IMR-90 (cell line): ENCODE measurements at regions not wholly inside any gene's neighbourhood (a gene's known extent, or its start where the extent isn't known, plus 50 kb on each side); places are given as distances from the start of the nearest gene placed in this dataset.

Source experiments
- ATAC-seq: fragments of 200-7000 bp; cut with Tn5 transposase; 2 replicates; pipeline ENCODE4 v1.9.1; 2020; ENCODE audit warnings: low read depth, mild to moderate bottlenecking, moderate library complexity
- BruUV-seq: library from RNA; stranded (reverse); fragments of 400-500 nt; replicated peaks from 2 replicates; lab custom pipeline; 2021; lab: Mats Ljungman, UMichigan
- CTCF ChIA-PET: fragments of 300-600 bp; formaldehyde crosslinking; extraction: SDS; loops from one replicate; lab custom pipeline; 2021; ENCODE audit warnings: antibody characterized with exemption; lab: Yijun Ruan, JAX
- POLR2A ChIA-PET: fragments of 300-600 bp; sonication (Branson Sonifier 250); formaldehyde crosslinking; loops from one replicate; lab custom pipeline; 2022; ENCODE audit warnings: antibody characterized with exemption; ENCODE audit not compliant: unreplicated experiment; lab: Charles Lee
- DNase-seq: peaks from one replicate; pipeline ENCODE4 v3.0.0; 2013
- H2AFZ ChIP-seq: replicated peaks from 2 replicates; pipeline ENCODE3; 2013; ENCODE audit warnings: low read length, mild to moderate bottlenecking; ENCODE audit not compliant: poor library complexity
- H2AK5ac ChIP-seq: 2 replicates; pipeline ENCODE4 v1.6.1; 2013; ENCODE audit warnings: low read depth, low read length, inconsistent platforms
- H2AK9ac ChIP-seq: replicated peaks from 2 replicates; pipeline ENCODE3; 2013; ENCODE audit warnings: mild to moderate bottlenecking, low read depth, low read length, moderate library complexity; ENCODE audit not compliant: poor library complexity
- H2BK120ac ChIP-seq: 2 replicates; pipeline ENCODE4 v1.6.1; 2013; ENCODE audit warnings: low read depth, low read length, inconsistent platforms
- H2BK15ac ChIP-seq: 3 replicates; pipeline ENCODE4 v1.6.1; 2013; ENCODE audit warnings: low read depth, low read length, inconsistent platforms
- H2BK20ac ChIP-seq: 2 replicates; pipeline ENCODE4 v1.6.1; 2013; ENCODE audit warnings: low read depth, mild to moderate bottlenecking, inconsistent platforms, low read length, moderate library complexity
- H2BK5ac ChIP-seq: 2 replicates; pipeline ENCODE4 v1.6.1; 2013; ENCODE audit warnings: mild to moderate bottlenecking, low read depth, low read length, inconsistent platforms; ENCODE audit not compliant: poor library complexity, severe bottlenecking
- H3K14ac ChIP-seq: replicated peaks from 2 replicates; pipeline ENCODE4 v1.6.1; 2013; ENCODE audit warnings: low read depth, low read length, inconsistent platforms
- H3K18ac ChIP-seq: 2 replicates; pipeline ENCODE4 v1.6.1; 2013; ENCODE audit warnings: low read depth, low read length, control low read depth
- H3K23ac ChIP-seq: 2 replicates; pipeline ENCODE4 v1.6.1; 2013; ENCODE audit warnings: low read depth, low read length, inconsistent platforms
- H3K27ac ChIP-seq: 2 replicates; pipeline ENCODE4 v1.5.1; 2013; ENCODE audit warnings: mild to moderate bottlenecking, control low read depth, low read length; ENCODE audit not compliant: insufficient read depth
- H3K27me3 ChIP-seq: 2 replicates; pipeline ENCODE4 v1.6.1; 2013; ENCODE audit warnings: low read length; ENCODE audit not compliant: control insufficient read depth, insufficient read depth
- H3K36me3 ChIP-seq: 2 replicates; pipeline ENCODE4 v1.6.1; 2013; ENCODE audit warnings: low read length, mixed read lengths; ENCODE audit not compliant: control insufficient read depth, insufficient read depth
- H3K4ac ChIP-seq: 2 replicates; pipeline ENCODE4 v1.6.1; 2013; ENCODE audit warnings: low read depth, low read length, inconsistent platforms
- H3K4me1 ChIP-seq: 2 replicates; pipeline ENCODE4 v1.6.1; 2013; ENCODE audit warnings: low read length, mixed read lengths; ENCODE audit not compliant: control insufficient read depth, insufficient read depth
- H3K4me2 ChIP-seq: 2 replicates; pipeline ENCODE4 v1.6.1; 2013; ENCODE audit warnings: low read depth, mild to moderate bottlenecking, control low read depth, low read length, moderate library complexity
- H3K4me3 ChIP-seq: 2 replicates; pipeline ENCODE4 v1.5.1; 2013; ENCODE audit warnings: low read depth, mild to moderate bottlenecking, control low read depth, low read length, moderate library complexity; ENCODE audit not compliant: insufficient read depth
- H3K56ac ChIP-seq: 2 replicates; pipeline ENCODE4 v1.6.1; 2013; ENCODE audit warnings: low read length, inconsistent platforms; ENCODE audit not compliant: insufficient read depth; ENCODE audit errors: extremely low read depth
- H3K79me1 ChIP-seq, 2 experiments: 2 replicates each; pipeline ENCODE4 v1.6.1; 2013; ENCODE audit warnings: low read length in 2 of 2, inconsistent platforms in 1 of 2, low read depth in 1 of 2
- H3K9ac ChIP-seq: 2 replicates; pipeline ENCODE4 v1.6.1; 2013; ENCODE audit warnings: low read depth, low read length, control low read depth
- H3K9me1 ChIP-seq: 2 replicates; pipeline ENCODE4 v1.6.1; 2013; ENCODE audit warnings: low read length, inconsistent platforms; ENCODE audit not compliant: insufficient read depth
- H3K9me3 ChIP-seq: 2 replicates; pipeline ENCODE4 v1.6.1; 2013; ENCODE audit warnings: low read length; ENCODE audit not compliant: control insufficient read depth, insufficient read depth
- H4K20me1 ChIP-seq: 2 replicates; pipeline ENCODE4 v1.6.1; 2013; ENCODE audit warnings: low read length, inconsistent platforms; ENCODE audit not compliant: insufficient read depth
- H4K5ac ChIP-seq: 2 replicates; pipeline ENCODE4 v1.6.1; 2013; ENCODE audit warnings: mild to moderate bottlenecking, low read depth, low read length, control low read depth
- H4K8ac ChIP-seq, 2 experiments: 2 replicates each; pipeline ENCODE4 v1.6.1; 2013; ENCODE audit warnings: low read depth in 2 of 2, low read length in 2 of 2, control low read depth in 1 of 2, inconsistent platforms in 1 of 2
- H4K91ac ChIP-seq: 2 replicates; pipeline ENCODE4 v1.6.1; 2013; ENCODE audit warnings: low read depth, low read length, inconsistent platforms; ENCODE audit not compliant: insufficient read depth
- BHLHE40 ChIP-seq: fragments of 150-350 bp; IDR thresholded peaks from 2 replicates; pipeline ENCODE4 v1.6.1; 2016; ENCODE audit warnings: mild to moderate bottlenecking, low read depth, low read length
- CEBPB ChIP-seq: IDR thresholded peaks from 2 replicates; pipeline ENCODE4 v1.6.1; 2012; ENCODE audit warnings: low read depth, low read length, improper control_type of control experiment
- CHD1 ChIP-seq: IDR thresholded peaks from 2 replicates; pipeline ENCODE4 v1.6.1; 2012; ENCODE audit warnings: low read depth, low read length, improper control_type of control experiment
- ELK1 ChIP-seq: fragments of 150-350 bp; IDR thresholded peaks from 2 replicates; pipeline ENCODE4 v1.6.1; 2016; ENCODE audit warnings: low read depth, mild to moderate bottlenecking, low read length, moderate library complexity, borderline replicate concordance
- FOS ChIP-seq: fragments of 150-350 bp; IDR thresholded peaks from 2 replicates; pipeline ENCODE4 v1.6.1; 2016; ENCODE audit warnings: low read depth, low read length
- MAFK ChIP-seq: IDR thresholded peaks from 2 replicates; pipeline ENCODE4 v1.6.1; 2012; ENCODE audit warnings: low read depth, low read length, improper control_type of control experiment
- MAZ ChIP-seq: IDR thresholded peaks from 2 replicates; pipeline ENCODE4 v1.6.1; 2012; ENCODE audit warnings: low read depth, mild to moderate bottlenecking, low read length, improper control_type of control experiment, moderate library complexity, borderline replicate concordance
- MXI1 ChIP-seq: IDR thresholded peaks from 2 replicates; pipeline ENCODE4 v1.6.1; 2012; ENCODE audit warnings: low read depth, mild to moderate bottlenecking, low read length, moderate library complexity, borderline replicate concordance
- NFE2L2 ChIP-seq: fragments of 150-350 bp; IDR thresholded peaks from 2 replicates; pipeline ENCODE4 v1.6.1; 2016; ENCODE audit warnings: low read depth, mild to moderate bottlenecking, low read length
- POLR2A ChIP-seq: IDR thresholded peaks from 2 replicates; pipeline ENCODE4 v1.6.1; 2012; ENCODE audit warnings: mild to moderate bottlenecking, low read depth, low read length
- RAD21 ChIP-seq: IDR thresholded peaks from 2 replicates; pipeline ENCODE4 v1.6.1; 2012; ENCODE audit warnings: low read length, improper control_type of control experiment
- RCOR1 ChIP-seq: IDR thresholded peaks from 2 replicates; pipeline ENCODE4 v1.6.1; 2012; ENCODE audit warnings: mild to moderate bottlenecking, low read length, improper control_type of control experiment; ENCODE audit not compliant: insufficient replicate concordance
- RFX5 ChIP-seq: IDR thresholded peaks from 2 replicates; pipeline ENCODE4 v1.8.0; 2012; ENCODE audit warnings: low read depth, mild to moderate bottlenecking, low read length, moderate library complexity
- SMC3 ChIP-seq: fragments of 150-350 bp; IDR thresholded peaks from 2 replicates; pipeline ENCODE4 v1.6.1; 2016; ENCODE audit warnings: low read depth, mild to moderate bottlenecking, antibody characterized with exemption, low read length, moderate library complexity
- USF2 ChIP-seq: fragments of 150-350 bp; IDR thresholded peaks from 2 replicates; pipeline ENCODE4 v1.6.1; 2017; ENCODE audit warnings: mild to moderate bottlenecking, antibody characterized with exemption, low read length, low read depth
- dilution Hi-C: fragments of 300-500 bp; cut with HindIII; formaldehyde crosslinking; loops from one replicate; pipeline ENCODE4 v1.14.3; 2018; ENCODE audit warnings: low sequenced_read_pairs; ENCODE audit not compliant: unreplicated experiment
- in situ Hi-C: fragments of 300-500 bp; cut with MboI; formaldehyde crosslinking; loops from 3 replicates; pipeline ENCODE4 v1.14.3; 2019; ENCODE audit warnings: low sequenced_read_pairs, inconsistent platforms, mixed read lengths
- intact Hi-C: fragments of 100-400 bp; cut with micrococcal nuclease; formaldehyde crosslinking; loops from 2 replicates; pipeline ENCODE4 v1.10.0; 2022
- TF ChIP-seq, protein P1 (sequence below): conservative IDR thresholded peaks from 2 replicates; pipeline ENCODE4 v1.5.1; 2012; ENCODE audit warnings: mild to moderate bottlenecking, low read depth, low read length, improper control_type of control experiment

DNA sequence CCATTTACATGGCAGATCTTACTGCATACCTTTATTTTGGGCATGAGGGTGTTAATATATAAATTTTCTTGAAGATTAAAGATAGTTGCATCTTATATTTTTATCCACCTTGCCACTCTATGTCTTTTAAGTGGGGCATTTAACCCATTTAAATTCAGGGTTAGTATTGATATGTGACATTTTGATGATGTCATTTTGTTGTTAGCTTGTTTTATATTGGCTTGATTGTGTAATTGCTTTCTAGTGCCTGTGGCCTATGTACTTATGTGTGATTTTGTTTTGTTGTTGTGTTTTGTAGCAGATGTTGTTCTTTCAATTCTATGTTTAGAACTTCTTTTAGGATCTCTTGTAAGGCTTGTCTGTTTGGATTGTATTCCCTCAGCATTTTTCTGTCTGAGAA, 939.9 kb upstream of the CDH9 start:
- BruUV-seq: no TSS peak
- intact Hi-C loops: no loop called here

More for the DNA sequence above, 939.9 kb upstream of the CDH9 start:
- dilution Hi-C loops (no loop called here), in situ Hi-C loops (no loop called here)
- Histone ChIP-seq H4K91ac (no peak overlapping the region), H4K8ac (no peak overlapping the region), H3K4me3 (no peak overlapping the region), H2BK15ac (no peak overlapping the region), H3K27ac (no peak overlapping the region), H4K20me1 (no peaks in the 10 kb centered on the region), H2BK20ac (no peak overlapping the region), H3K9me3 (no peaks in the 10 kb centered on the region), H2AFZ (no peak overlapping the region), H3K4me1 (no peaks in the 10 kb centered on the region), H3K14ac (no peak overlapping the region), H2AK5ac (no peak overlapping the region), H3K9me1 (no peaks in the 10 kb centered on the region), H3K18ac (no peak overlapping the region), H3K4me2 (no peak overlapping the region), H3K4ac (no peak overlapping the region), H3K9ac (no peak overlapping the region), H2BK120ac (no peak overlapping the region), H3K23ac (no peak overlapping the region), H3K36me3 (no peaks in the 10 kb centered on the region), H2BK5ac (no peak overlapping the region), H3K56ac (no peak overlapping the region), H3K27me3 (no peaks in the 10 kb centered on the region), H2AK9ac (no peak overlapping the region), H4K5ac (no peak overlapping the region), H3K79me1 (no peaks in the 10 kb centered on the region)
- TF ChIP-seq USF2 (no peak), MXI1 (no peak), POLR2A (no peak), ELK1 (no peak), MAFK (no peak), NFE2L2 (no peak), RCOR1 (no peak), BHLHE40 (no peak), SMC3 (no peak), FOS (no peak), RFX5 (no peak), MAZ (no peak), CEBPB (no peak), CHD1 (no peak), RAD21 (no peak)
- TF ChIP-seq, protein P1, sequence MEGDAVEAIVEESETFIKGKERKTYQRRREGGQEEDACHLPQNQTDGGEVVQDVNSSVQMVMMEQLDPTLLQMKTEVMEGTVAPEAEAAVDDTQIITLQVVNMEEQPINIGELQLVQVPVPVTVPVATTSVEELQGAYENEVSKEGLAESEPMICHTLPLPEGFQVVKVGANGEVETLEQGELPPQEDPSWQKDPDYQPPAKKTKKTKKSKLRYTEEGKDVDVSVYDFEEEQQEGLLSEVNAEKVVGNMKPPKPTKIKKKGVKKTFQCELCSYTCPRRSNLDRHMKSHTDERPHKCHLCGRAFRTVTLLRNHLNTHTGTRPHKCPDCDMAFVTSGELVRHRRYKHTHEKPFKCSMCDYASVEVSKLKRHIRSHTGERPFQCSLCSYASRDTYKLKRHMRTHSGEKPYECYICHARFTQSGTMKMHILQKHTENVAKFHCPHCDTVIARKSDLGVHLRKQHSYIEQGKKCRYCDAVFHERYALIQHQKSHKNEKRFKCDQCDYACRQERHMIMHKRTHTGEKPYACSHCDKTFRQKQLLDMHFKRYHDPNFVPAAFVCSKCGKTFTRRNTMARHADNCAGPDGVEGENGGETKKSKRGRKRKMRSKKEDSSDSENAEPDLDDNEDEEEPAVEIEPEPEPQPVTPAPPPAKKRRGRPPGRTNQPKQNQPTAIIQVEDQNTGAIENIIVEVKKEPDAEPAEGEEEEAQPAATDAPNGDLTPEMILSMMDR: no peak
- ChIA-PET CTCF (no interaction called here), POLR2A (no interaction called here)
- DNase-seq: no peak
- no peak for ATAC-seq
